HCT116 (cell line): ENCODE measurements at regions not wholly inside any gene's neighbourhood (a gene's known extent, or its start where the extent isn't known, plus 50 kb on each side); places are given as distances from the start of the nearest gene placed in this dataset.

ENCODE experiments used
- ATAC-seq: fragments of 200-7000 bp; cut with Tn5 transposase; 2 replicates; pipeline ENCODE4 v1.9.1; 2020; ENCODE audit warnings: mild to moderate bottlenecking, moderate library complexity
- BruUV-seq: library from RNA; stranded (reverse); fragments of 400-500 nt; replicated peaks from 2 replicates; lab custom pipeline; 2021; lab: Mats Ljungman, UMichigan
- CTCF ChIA-PET: fragments of 300-600 bp; sonication (Branson Sonifier 250); formaldehyde crosslinking; loops from one replicate; lab custom pipeline; 2021; ENCODE audit warnings: antibody characterized with exemption; lab: Charles Lee
- POLR2A ChIA-PET: fragments of 300-600, 350-600 bp; sonication (Branson Sonifier 250); formaldehyde crosslinking; loops from one replicate; lab custom pipeline; 2021; ENCODE audit warnings: antibody characterized with exemption; lab: Charles Lee
- RAD21 ChIA-PET, 2 experiments: fragments of 300-600 bp; sonication (Branson Sonifier 250); formaldehyde crosslinking; loops; one replicate each; lab custom pipeline; 2023; ENCODE audit warnings: low total read pairs in 2 of 2; ENCODE audit not compliant: uncharacterized antibody in 2 of 2, unreplicated experiment in 2 of 2, low non-redundant PET in 1 of 2; lab: Charles Lee
- DNase-seq: peaks from one replicate; pipeline ENCODE4 v3.0.0-alpha.2; 2010; ENCODE audit warnings: low read depth, low spot score
- H2AFZ ChIP-seq: fragments of 200-600 bp; shearing (Covaris generic), sonication (generic); 2 replicates; pipeline ENCODE4 v1.6.1; 2017; ENCODE audit warnings: low read depth, mixed run types, mixed read lengths, antibody characterized with exemption, low read length; ENCODE audit not compliant: poor library complexity, severe bottlenecking
- H3K27ac ChIP-seq: 2 replicates; pipeline ENCODE4 v1.5.1; 2012; ENCODE audit warnings: low read depth, low read length
- H3K27me3 ChIP-seq: fragments of 200-600 bp; sonication (generic); 2 replicates; pipeline ENCODE4 v1.6.1; 2016; ENCODE audit warnings: mixed run types, low read length, mixed read lengths; ENCODE audit not compliant: insufficient read depth
- H3K36me3 ChIP-seq, 2 experiments: fragments of 200-500 bp in 1 of 2; fragments of 200-600 bp in 1 of 2; sonication (Bioruptor generic) in 1 of 2; sonication (generic) in 1 of 2; 2 replicates each; pipeline versions ENCODE4 v1.5.1 to v1.6.1; 2014 to 2016; ENCODE audit warnings: low read length in 2 of 2, inconsistent platforms in 1 of 2, mixed read lengths in 1 of 2, mixed run types in 1 of 2; ENCODE audit not compliant: insufficient read depth in 2 of 2, control insufficient read depth in 1 of 2
- H3K4me1 ChIP-seq, 2 experiments: fragments of 200-600 bp in 1 of 2; sonication (generic) in 1 of 2; 2 replicates each; pipeline versions ENCODE4 v1.5.1 to v1.6.1; 2012 to 2017; ENCODE audit warnings: low read length in 2 of 2, inconsistent platforms in 1 of 2, mild to moderate bottlenecking in 1 of 2, mixed read lengths in 1 of 2, mixed run types in 1 of 2, moderate library complexity in 1 of 2; ENCODE audit not compliant: insufficient read depth in 2 of 2, control insufficient read depth in 1 of 2
- H3K4me2 ChIP-seq: fragments of 200-600 bp; sonication (generic); 2 replicates; pipeline ENCODE4 v1.6.1; 2017; ENCODE audit warnings: mixed run types, low read length, mixed read lengths
- H3K4me3 ChIP-seq, 2 experiments: fragments of 200-600 bp in 1 of 2; sonication (generic) in 1 of 2; replicated peaks in 1 of 2; 2 replicates each; pipeline ENCODE4 v1.5.1; 2011 to 2016; ENCODE audit warnings: low read length in 2 of 2, control low read depth in 1 of 2, low read depth in 1 of 2, mild to moderate bottlenecking in 1 of 2, mixed read lengths in 1 of 2, mixed run types in 1 of 2
- H3K79me2 ChIP-seq: fragments of 200-600 bp; sonication (generic); 2 replicates; pipeline ENCODE4 v1.6.1; 2017; ENCODE audit warnings: mild to moderate bottlenecking, mixed run types, low read length, moderate library complexity, mixed read lengths; ENCODE audit not compliant: insufficient read depth
- H3K9ac ChIP-seq: fragments of 200-600 bp; sonication (generic); 2 replicates; pipeline ENCODE4 v1.6.1; 2016; ENCODE audit warnings: low read length, mixed read lengths
- H3K9me2 ChIP-seq: fragments of 200-600 bp; sonication (generic), shearing (Covaris generic); 2 replicates; pipeline ENCODE4 v1.6.1; 2017; ENCODE audit warnings: mixed run types, mild to moderate bottlenecking, moderate library complexity; ENCODE audit not compliant: insufficient read depth
- H3K9me3 ChIP-seq, 2 experiments: fragments of 200-500 bp in 1 of 2; fragments of 200-600 bp in 1 of 2; sonication (Bioruptor generic) in 1 of 2; sonication (generic) in 1 of 2; 2 replicates each; pipeline ENCODE4 v1.6.1; 2014 to 2017; ENCODE audit warnings: low read length in 2 of 2, mixed read lengths in 2 of 2, inconsistent platforms in 1 of 2, low read depth in 1 of 2, mild to moderate bottlenecking in 1 of 2, mixed run types in 1 of 2, moderate library complexity in 1 of 2; ENCODE audit not compliant: control insufficient read depth in 1 of 2, insufficient read depth in 1 of 2
- H4K20me1 ChIP-seq: fragments of 200-600 bp; sonication (generic), shearing (Covaris generic); 2 replicates; pipeline ENCODE4 v1.6.1; 2017; ENCODE audit warnings: mixed run types, mild to moderate bottlenecking, moderate library complexity; ENCODE audit not compliant: insufficient read depth
- CBX3 ChIP-seq: IDR thresholded peaks from 2 replicates; pipeline ENCODE4 v1.6.1; 2012; ENCODE audit warnings: low read depth
- CEBPB ChIP-seq: IDR thresholded peaks from 2 replicates; pipeline ENCODE4 v1.6.1; 2012; ENCODE audit warnings: low read depth
- EGR1 ChIP-seq: IDR thresholded peaks from 2 replicates; pipeline ENCODE4 v1.6.1; 2012; ENCODE audit warnings: low read depth
- ELF1 ChIP-seq: IDR thresholded peaks from 2 replicates; pipeline ENCODE4 v1.6.1; 2012; ENCODE audit warnings: low read depth, borderline replicate concordance
- EZH2 ChIP-seq: fragments of 200-600 bp; sonication (generic); IDR thresholded peaks from 2 replicates; pipeline ENCODE4 v1.6.1; 2017; ENCODE audit warnings: antibody characterized with exemption, mixed run types
- JUND ChIP-seq: IDR thresholded peaks from 2 replicates; pipeline ENCODE4 v1.6.1; 2012
- POLR2A ChIP-seq: IDR thresholded peaks from 2 replicates; pipeline ENCODE4 v1.7.0; 2011; ENCODE audit warnings: borderline replicate concordance; ENCODE audit not compliant: insufficient read depth, insufficient read length; ENCODE audit errors: extremely low read depth
- SP1 ChIP-seq: IDR thresholded peaks from 2 replicates; pipeline ENCODE4 v1.6.1; 2012; ENCODE audit warnings: low read depth
- TCF7L2 ChIP-seq: IDR thresholded peaks from 2 replicates; pipeline ENCODE4 v1.7.0; 2011; ENCODE audit warnings: borderline replicate concordance, inconsistent platforms; ENCODE audit not compliant: insufficient read depth, insufficient read length; ENCODE audit errors: extremely low read depth
- YY1 ChIP-seq: IDR thresholded peaks from 2 replicates; pipeline ENCODE4 v1.6.1; 2011; ENCODE audit warnings: low read length, low read depth, moderate library complexity, mild to moderate bottlenecking; ENCODE audit not compliant: insufficient replicate concordance; ENCODE audit errors: extremely low read depth
- intact Hi-C: fragments of 100-400 bp; cut with micrococcal nuclease; formaldehyde crosslinking; loops from 2 replicates; pipeline ENCODE4 v1.10.0; 2022
- TF ChIP-seq, protein P1 (sequence below), 3 experiments: fragments of 200-600 bp in 1 of 3; sonication (generic) in 1 of 3; IDR thresholded peaks in 2 of 3; conservative IDR thresholded peaks in 1 of 3; 2 replicates each; pipeline ENCODE4 v1.5.1; 2012 to 2017; ENCODE audit warnings: low read depth in 2 of 3, low read length in 2 of 3, antibody characterized with exemption in 1 of 3, borderline replicate concordance in 1 of 3, control low read depth in 1 of 3, mild to moderate bottlenecking in 1 of 3, mixed read lengths in 1 of 3, mixed run types in 1 of 3, moderate library complexity in 1 of 3; ENCODE audit not compliant: insufficient read depth in 1 of 3
- TF ChIP-seq, protein P2 (sequence below): IDR thresholded peaks from 2 replicates; pipeline ENCODE4 v1.6.1; 2012; ENCODE audit warnings: low read depth
- TF ChIP-seq, protein P3 (sequence below): IDR thresholded peaks from 2 replicates; pipeline ENCODE4 v1.6.1; 2012
- TF ChIP-seq, protein P4 (sequence below): IDR thresholded peaks from 2 replicates; pipeline ENCODE4 v1.6.1; 2011; ENCODE audit warnings: mild to moderate bottlenecking, low read length, moderate library complexity; ENCODE audit not compliant: insufficient replicate concordance; ENCODE audit errors: extremely low read depth

DNA sequence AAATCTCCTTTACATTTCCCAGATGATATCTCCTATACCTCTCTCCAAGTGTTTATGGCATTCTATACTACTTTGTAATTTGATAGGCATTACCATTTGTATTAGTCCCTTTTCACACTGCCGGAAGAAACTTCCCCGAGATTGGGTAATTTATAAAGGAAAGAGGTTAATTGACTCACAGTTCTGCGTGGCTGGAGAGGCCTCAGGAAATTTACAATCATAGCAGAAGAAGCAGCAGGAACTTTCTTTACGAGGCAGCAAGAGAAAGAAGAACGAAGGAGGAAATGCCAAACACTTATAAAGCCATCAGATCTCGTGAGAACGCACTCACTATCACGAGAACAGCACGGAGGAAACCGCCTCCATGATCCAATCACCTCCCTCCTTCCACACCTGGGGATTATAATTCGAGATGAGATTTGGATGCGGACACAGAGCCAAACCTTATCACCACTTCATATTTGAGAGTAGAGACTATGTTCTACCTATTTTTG lies 1194.6 kb downstream of the SORCS1 start:
- no peak overlapping the region for H2AFZ ChIP-seq
- RAD21 ChIA-PET: no interaction called here
- CTCF ChIA-PET: no interaction called here

More for the DNA sequence above, 1194.6 kb downstream of the SORCS1 start:
- Histone ChIP-seq H3K9me2 (no peaks in the 10 kb centered on the region), H3K4me1 (no peaks in the 10 kb centered on the region), H3K36me3 (no peaks in the 10 kb centered on the region), H4K20me1 (no peaks in the 10 kb centered on the region), H3K79me2 (no peaks in the 10 kb centered on the region), H3K4me2 (no peak overlapping the region), H3K9me3 (peaks cover 27 to 49% of the 10 kb centered on the region in 2 experiments; a peak in 3 of 4 replicates), H3K9ac (no peak overlapping the region), H3K27ac (no peak overlapping the region), H3K27me3 (no peaks in the 10 kb centered on the region), H3K4me3 (no peak overlapping the region)
- TF ChIP-seq ELF1 (no peak), CEBPB (no peak), EGR1 (no peak), CBX3 (no peak), YY1 (no peak), EZH2 (no peak), JUND (no peak), SP1 (no peak), POLR2A (no peak), TCF7L2 (no peak)
- TF ChIP-seq, protein P1, sequence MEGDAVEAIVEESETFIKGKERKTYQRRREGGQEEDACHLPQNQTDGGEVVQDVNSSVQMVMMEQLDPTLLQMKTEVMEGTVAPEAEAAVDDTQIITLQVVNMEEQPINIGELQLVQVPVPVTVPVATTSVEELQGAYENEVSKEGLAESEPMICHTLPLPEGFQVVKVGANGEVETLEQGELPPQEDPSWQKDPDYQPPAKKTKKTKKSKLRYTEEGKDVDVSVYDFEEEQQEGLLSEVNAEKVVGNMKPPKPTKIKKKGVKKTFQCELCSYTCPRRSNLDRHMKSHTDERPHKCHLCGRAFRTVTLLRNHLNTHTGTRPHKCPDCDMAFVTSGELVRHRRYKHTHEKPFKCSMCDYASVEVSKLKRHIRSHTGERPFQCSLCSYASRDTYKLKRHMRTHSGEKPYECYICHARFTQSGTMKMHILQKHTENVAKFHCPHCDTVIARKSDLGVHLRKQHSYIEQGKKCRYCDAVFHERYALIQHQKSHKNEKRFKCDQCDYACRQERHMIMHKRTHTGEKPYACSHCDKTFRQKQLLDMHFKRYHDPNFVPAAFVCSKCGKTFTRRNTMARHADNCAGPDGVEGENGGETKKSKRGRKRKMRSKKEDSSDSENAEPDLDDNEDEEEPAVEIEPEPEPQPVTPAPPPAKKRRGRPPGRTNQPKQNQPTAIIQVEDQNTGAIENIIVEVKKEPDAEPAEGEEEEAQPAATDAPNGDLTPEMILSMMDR (IDR thresholded peaks at IDR 0.05 in 2 of 3, conservative IDR thresholded peaks at IDR 0.05 in 1 of 3; ENCODE audit: borderline replicate concordance in 1 of 3, insufficient read depth in 1 of 3, low read depth in 2 of 3, low read length in 2 of 3): no peak
- TF ChIP-seq, protein P2, sequence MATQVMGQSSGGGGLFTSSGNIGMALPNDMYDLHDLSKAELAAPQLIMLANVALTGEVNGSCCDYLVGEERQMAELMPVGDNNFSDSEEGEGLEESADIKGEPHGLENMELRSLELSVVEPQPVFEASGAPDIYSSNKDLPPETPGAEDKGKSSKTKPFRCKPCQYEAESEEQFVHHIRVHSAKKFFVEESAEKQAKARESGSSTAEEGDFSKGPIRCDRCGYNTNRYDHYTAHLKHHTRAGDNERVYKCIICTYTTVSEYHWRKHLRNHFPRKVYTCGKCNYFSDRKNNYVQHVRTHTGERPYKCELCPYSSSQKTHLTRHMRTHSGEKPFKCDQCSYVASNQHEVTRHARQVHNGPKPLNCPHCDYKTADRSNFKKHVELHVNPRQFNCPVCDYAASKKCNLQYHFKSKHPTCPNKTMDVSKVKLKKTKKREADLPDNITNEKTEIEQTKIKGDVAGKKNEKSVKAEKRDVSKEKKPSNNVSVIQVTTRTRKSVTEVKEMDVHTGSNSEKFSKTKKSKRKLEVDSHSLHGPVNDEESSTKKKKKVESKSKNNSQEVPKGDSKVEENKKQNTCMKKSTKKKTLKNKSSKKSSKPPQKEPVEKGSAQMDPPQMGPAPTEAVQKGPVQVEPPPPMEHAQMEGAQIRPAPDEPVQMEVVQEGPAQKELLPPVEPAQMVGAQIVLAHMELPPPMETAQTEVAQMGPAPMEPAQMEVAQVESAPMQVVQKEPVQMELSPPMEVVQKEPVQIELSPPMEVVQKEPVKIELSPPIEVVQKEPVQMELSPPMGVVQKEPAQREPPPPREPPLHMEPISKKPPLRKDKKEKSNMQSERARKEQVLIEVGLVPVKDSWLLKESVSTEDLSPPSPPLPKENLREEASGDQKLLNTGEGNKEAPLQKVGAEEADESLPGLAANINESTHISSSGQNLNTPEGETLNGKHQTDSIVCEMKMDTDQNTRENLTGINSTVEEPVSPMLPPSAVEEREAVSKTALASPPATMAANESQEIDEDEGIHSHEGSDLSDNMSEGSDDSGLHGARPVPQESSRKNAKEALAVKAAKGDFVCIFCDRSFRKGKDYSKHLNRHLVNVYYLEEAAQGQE: no peak
- TF ChIP-seq, protein P3, sequence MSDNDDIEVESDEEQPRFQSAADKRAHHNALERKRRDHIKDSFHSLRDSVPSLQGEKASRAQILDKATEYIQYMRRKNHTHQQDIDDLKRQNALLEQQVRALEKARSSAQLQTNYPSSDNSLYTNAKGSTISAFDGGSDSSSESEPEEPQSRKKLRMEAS: no peak
- TF ChIP-seq, protein P4, sequence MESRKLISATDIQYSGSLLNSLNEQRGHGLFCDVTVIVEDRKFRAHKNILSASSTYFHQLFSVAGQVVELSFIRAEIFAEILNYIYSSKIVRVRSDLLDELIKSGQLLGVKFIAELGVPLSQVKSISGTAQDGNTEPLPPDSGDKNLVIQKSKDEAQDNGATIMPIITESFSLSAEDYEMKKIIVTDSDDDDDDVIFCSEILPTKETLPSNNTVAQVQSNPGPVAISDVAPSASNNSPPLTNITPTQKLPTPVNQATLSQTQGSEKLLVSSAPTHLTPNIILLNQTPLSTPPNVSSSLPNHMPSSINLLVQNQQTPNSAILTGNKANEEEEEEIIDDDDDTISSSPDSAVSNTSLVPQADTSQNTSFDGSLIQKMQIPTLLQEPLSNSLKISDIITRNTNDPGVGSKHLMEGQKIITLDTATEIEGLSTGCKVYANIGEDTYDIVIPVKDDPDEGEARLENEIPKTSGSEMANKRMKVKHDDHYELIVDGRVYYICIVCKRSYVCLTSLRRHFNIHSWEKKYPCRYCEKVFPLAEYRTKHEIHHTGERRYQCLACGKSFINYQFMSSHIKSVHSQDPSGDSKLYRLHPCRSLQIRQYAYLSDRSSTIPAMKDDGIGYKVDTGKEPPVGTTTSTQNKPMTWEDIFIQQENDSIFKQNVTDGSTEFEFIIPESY: no peak
- DNase-seq (no peak), ATAC-seq (no peak)
- BruUV-seq: no TSS peak
- intact Hi-C loops: no loop called here
- POLR2A ChIA-PET: no interaction called here
